ENCODE measurements at regions not wholly inside any gene's neighbourhood (a gene's known extent, or its start where the extent isn't known, plus 50 kb on each side); places are given as distances from the start of the nearest gene placed in this dataset.

GRCh38 chr10:78688230-78688900, 380.4 kb upstream of the ZMIZ1 start:
- TF ChIP-seq POLR2AphosphoS5 (IDR thresholded peaks at IDR 0.05; ENCODE audit: low read depth, low read length): no peak
- no peak for TF ChIP-seq TAF1 (IDR thresholded peaks at IDR 0.05; ENCODE audit: borderline replicate concordance, insufficient read depth, low read length)
- no peak for TF ChIP-seq SIN3A (IDR thresholded peaks at IDR 0.05; ENCODE audit: borderline replicate concordance, insufficient read depth, low read length)
- no peak for TF ChIP-seq FOXP2 (optimal IDR thresholded peaks at IDR 0.05; ENCODE audit: borderline replicate concordance, extremely low read depth, extremely low read length, insufficient read depth)
- TF ChIP-seq REST (IDR thresholded peaks at IDR 0.05; ENCODE audit: insufficient read depth in 1 of 2, low read depth in 2 of 2, low read length in 2 of 2): no peak

- TF ChIP-seq TAF1 (IDR thresholded peaks at IDR 0.05; ENCODE audit: borderline replicate concordance, insufficient read depth, low read length): no peak
- TF ChIP-seq FOXP2 (optimal IDR thresholded peaks at IDR 0.05; ENCODE audit: borderline replicate concordance, extremely low read depth, extremely low read length, insufficient read depth): no peak
- TF ChIP-seq SIN3A (IDR thresholded peaks at IDR 0.05; ENCODE audit: borderline replicate concordance, insufficient read depth, low read length): no peak
- no peak for TF ChIP-seq POLR2AphosphoS5 (IDR thresholded peaks at IDR 0.05; ENCODE audit: low read depth, low read length)
Measured at GRCh38 chr10:78688901-78689583, 379.7 kb upstream of the ZMIZ1 start.

- TF ChIP-seq SIN3A (IDR thresholded peaks at IDR 0.05; ENCODE audit: borderline replicate concordance, insufficient read depth, low read length) (no peak), REST (IDR thresholded peaks at IDR 0.05; ENCODE audit: insufficient read depth in 1 of 2, low read depth in 2 of 2, low read length in 2 of 2) (no peak), TAF1 (IDR thresholded peaks at IDR 0.05; ENCODE audit: borderline replicate concordance, insufficient read depth, low read length) (no peak), FOXP2 (optimal IDR thresholded peaks at IDR 0.05; ENCODE audit: borderline replicate concordance, extremely low read depth, extremely low read length, insufficient read depth) (no peak), POLR2AphosphoS5 (IDR thresholded peaks at IDR 0.05; ENCODE audit: low read depth, low read length) (no peak)
Measured at GRCh38 chr10:78689584-78689935, 379.2 kb upstream of the ZMIZ1 start.

- TF ChIP-seq TAF1 (IDR thresholded peaks at IDR 0.05; ENCODE audit: borderline replicate concordance, insufficient read depth, low read length): no peak
- TF ChIP-seq FOXP2 (optimal IDR thresholded peaks at IDR 0.05; ENCODE audit: borderline replicate concordance, extremely low read depth, extremely low read length, insufficient read depth): no peak
- no peak for TF ChIP-seq SIN3A (IDR thresholded peaks at IDR 0.05; ENCODE audit: borderline replicate concordance, insufficient read depth, low read length)
- TF ChIP-seq REST (IDR thresholded peaks at IDR 0.05; ENCODE audit: insufficient read depth in 1 of 2, low read depth in 2 of 2, low read length in 2 of 2): no peak
- TF ChIP-seq POLR2AphosphoS5 (IDR thresholded peaks at IDR 0.05; ENCODE audit: low read depth, low read length): no peak
Measured at GRCh38 chr10:78690354-78691111, 378.2 kb upstream of the ZMIZ1 start.

- TF ChIP-seq POLR2AphosphoS5 (IDR thresholded peaks at IDR 0.05; ENCODE audit: low read depth, low read length) (no peak), REST (IDR thresholded peaks at IDR 0.05; ENCODE audit: insufficient read depth in 1 of 2, low read depth in 2 of 2, low read length in 2 of 2) (no peak), SIN3A (IDR thresholded peaks at IDR 0.05; ENCODE audit: borderline replicate concordance, insufficient read depth, low read length) (no peak), FOXP2 (optimal IDR thresholded peaks at IDR 0.05; ENCODE audit: borderline replicate concordance, extremely low read depth, extremely low read length, insufficient read depth) (no peak), TAF1 (IDR thresholded peaks at IDR 0.05; ENCODE audit: borderline replicate concordance, insufficient read depth, low read length) (no peak)
Measured at GRCh38 chr10:78691301-78692030, 377.3 kb upstream of the ZMIZ1 start.
